GM19395 (cell line): ENCODE measurements at regions not wholly inside any gene's neighbourhood (a gene's known extent, or its start where the extent isn't known, plus 50 kb on each side); places are given as distances from the start of the nearest gene placed in this dataset.

Experiments
- ATAC-seq: cut with Tn5 transposase; IDR thresholded peaks from one replicate; pipeline ENCODE4 v1.9.1; 2021; ENCODE audit warnings: mild to moderate bottlenecking, moderate library complexity; ENCODE audit not compliant: unreplicated experiment

DNA sequence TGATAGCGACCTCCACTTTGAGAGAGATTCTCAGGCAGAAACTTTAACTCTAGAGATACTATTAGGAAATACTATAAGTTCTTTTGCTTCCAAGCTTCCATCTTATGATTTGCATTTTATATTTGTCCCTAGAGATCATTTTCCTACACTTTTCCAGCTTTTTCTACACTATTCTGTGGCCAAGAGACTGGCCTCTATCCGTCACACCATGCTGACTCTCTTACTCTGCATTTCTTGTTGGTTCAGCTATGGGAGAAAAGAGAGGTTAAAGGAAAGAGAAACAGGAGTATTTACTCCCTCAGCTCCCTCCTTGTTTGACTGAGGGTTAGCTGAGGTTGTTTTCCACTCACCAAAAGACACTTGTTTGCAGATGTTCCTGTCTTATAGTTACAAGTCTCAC is 665.6 kb upstream of the CXADR start:
- no peak for ATAC-seq

DNA sequence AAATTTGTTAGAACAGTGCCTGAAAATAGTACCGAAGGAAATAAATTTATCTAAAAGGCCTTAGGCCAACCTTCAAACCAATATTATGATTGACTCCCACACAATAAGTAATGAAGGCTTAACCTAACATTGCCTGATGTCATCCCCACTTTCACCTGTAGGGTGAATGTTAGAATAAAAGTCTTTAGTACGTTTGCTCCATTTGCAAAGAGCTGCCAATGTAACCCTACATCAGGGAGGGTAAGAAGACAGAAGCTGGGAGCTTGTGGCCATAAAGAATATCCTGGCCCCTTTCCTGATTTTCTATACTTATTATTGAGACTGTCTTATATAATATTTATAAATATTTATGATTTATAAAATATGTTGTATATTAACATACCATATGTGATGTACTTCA is 661.8 kb upstream of the CXADR start:
- no peak for ATAC-seq

DNA sequence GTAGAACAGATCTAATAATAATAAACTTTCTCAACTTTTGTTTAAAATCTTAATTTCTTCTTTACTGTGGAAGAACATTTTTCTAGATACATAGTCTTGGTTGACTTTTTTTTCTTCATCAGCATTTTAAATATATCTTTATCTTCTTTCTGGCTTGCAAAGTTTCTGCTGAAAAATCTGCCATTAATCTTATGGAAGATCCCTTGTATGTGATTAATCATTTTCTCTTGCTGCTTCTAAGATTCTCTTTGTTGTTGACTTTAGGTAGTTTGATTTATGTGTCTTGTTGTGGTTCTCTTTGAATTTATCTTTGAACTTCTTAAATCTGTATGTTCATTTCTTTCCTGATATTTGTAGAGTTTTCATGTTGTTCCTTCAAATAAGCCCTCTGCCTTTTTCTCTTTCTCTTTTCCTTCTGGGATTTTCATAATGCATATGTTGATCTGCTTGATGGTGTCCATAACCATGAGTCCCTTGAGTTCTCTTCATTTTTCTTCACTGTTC is 657.6 kb upstream of the CXADR start:
- no peak for ATAC-seq

DNA sequence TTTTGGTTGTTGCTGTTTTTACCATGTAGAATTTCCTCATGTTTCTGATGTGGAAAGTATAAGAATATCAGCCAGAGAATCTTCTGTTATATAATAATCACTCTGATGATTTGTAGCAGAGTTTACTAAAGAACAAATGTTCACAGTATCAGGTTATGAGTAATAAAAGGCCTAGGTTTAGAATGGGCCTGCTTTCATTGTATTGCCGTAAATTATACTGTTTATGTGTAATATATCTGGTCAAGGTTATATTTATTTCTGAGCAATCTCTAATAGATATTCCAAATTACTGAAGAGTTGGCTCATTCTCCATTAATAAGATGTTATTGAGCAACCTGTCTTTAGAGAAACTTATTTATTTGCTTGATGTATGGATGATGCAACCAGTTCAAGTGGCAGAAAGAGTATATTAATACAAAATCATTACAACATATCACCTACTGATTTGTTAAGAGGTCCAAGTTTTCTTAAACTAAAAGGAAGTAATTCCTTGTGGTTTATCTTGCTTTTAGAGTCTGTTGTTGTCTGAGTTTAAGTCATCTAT is 649.4 kb upstream of the CXADR start:
- no peak for ATAC-seq

DNA sequence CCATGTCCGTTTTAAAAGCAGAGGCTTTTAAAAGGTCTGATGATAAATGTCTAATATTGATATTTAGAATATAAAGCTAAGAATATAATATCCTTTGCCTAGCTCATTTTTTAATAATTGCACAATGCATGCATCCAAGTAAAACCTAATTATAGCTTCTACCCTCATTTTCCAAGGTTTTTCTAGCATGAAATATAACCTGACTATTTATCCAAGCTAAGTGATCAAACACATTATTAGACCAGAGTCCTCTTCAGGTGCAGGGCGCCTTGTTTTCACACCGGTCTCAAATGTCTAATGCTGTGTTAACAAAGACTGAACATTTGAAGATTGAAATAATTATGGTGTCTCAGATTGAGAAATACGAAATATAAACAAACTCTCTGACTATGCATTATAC is 648.9 kb upstream of the CXADR start:
- ATAC-seq = no peak

DNA sequence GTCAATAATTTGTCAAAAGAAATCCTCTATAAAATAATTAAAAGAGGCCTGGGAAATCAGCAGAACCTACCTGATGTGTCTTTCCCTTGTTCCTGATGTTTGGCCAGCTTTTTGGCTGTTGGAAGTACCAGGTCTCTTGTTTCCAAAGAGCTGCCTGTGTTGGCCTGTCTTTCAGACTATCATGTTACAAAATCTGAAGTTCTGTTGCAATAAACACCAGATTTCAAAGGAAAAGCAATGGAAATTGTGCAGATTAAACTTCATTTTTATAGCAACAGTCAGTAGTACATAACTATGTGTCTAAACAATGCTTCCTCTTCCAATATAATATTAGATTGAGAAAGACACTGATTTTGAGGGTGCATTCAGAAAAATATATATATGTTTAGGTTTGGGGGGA is 647.2 kb upstream of the CXADR start:
- no peak for ATAC-seq

DNA sequence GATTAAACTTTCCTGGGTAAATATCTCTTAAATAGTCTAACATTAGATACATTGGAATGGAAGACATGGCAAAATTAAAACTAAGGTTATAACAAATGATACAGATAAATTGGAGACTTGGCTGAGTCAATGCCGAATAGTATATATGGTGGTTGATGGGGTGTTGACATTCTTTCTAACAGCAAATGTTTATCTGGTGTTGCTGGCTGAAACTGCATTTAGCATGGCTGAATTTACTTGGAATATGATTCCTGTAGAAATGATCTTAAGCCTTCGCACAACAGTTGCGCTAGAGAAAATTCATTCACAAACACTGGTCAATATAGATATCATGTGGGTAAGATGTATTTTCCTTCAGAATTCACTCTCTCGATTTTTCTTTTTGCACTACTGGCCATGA is 646.0 kb upstream of the CXADR start:
- ATAC-seq = no peak

DNA sequence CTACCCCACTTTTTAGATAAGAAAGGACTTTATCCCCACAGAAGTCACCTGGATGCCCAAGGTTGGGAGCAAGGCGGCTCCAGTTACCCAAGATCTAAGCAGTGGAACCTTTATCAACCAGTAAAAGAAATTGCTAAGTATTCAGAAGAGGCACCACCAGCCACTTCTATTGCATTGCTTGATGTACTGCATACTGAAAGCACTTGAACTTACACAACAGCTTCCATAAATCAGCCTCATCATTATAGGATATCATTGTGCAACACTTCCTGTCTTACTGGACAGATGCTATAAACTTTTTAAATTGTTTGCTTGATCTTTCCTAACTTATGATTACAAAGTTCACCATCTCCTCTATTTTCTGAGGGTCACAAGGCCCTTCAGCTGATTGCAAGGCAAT is 642.7 kb upstream of the CXADR start:
- ATAC-seq = no peak

DNA sequence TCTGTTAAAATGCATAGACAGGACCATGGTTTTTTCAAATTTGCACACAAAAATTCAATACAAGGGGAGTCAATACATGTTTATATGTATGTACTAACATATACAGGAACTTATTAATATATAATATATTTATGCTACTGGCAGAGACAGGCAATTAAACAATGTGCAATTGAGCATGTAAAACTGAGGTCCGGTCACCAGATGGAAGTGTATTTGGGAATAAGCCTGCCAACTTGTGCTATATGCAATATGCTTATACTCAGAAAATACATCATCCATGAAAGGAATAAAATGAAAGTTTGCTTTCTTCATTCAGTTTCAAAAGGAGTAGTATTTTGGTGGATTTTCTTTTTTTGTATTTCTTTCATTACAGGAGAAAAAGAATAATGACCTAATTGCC is 640.2 kb upstream of the CXADR start:
- ATAC-seq = no peak

DNA sequence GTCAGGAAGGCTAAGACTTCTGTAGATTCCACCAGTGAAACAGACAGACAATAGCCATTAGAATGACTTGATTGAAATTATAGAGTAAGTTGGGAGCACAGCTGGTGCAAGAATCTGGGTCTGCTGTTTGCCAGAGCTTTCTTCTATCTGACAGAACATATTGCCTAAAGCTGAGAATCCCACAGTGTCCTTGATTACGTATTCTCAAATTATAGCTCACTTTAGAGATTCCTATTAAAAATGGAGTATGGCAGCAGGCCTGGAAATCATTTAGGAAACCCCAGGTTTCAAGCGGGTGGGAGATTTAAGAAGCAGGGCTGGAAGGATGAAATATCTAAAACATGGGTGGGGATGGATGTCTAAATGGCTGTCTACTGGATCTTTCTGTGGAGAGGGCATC is 639.7 kb upstream of the CXADR start:
- no peak for ATAC-seq

DNA sequence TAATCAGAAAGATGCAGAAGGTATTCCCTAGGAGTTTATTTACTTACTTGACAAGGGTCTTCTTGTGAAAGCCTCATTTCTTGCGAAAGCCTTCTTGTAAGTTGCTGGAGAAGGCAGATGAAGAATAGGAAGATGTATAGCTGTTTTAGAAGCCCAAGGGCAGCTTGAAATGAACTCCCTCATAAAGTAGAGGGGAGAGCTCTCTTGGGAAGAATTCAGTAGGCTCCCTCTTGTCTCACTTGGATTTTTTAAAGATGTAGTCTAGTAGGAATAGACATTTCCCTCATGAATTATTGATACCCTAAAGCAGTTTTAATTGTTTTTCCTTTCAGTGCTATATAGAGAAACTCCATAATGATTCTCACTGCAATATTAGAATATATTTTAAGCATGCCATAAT is 639.2 kb upstream of the CXADR start:
- ATAC-seq = no peak

DNA sequence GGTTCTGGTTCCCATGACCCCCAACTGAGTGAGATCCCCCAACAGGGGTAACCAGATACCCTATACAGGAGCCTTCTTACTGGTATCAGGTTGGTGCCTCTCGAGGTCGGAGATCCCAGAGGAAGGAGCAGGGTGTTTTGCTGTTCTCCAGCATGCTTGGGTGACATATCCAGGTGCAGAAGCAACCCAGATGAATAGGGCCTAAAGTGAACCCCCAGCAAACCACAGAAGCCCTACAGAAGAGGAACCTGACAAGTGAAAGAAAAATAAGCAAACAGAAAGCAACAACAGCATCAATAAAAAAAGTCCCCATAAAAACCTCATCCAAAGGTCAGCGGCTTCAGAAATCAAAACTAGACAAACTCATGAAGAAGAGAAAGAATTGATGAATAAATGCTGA is 633.4 kb upstream of the CXADR start:
- no peak for ATAC-seq

DNA sequence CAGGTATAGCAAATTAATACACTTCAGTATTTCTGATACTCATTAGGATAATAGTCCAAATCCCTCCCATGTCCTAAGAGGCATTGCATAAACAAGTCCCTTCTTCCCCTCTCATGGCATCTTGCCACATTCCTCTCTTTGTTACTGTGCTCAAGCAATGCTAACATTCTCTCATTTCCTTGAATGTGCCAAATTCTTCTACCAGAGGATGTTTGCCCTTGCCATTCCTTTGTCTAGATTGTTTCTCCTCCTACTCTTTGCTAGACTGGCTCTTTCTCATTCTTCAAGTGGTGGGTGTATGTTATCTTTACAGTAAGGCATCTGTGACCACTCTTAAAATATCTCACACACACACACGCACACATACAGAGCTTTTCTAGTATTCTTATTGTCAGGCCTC is 621.0 kb upstream of the CXADR start:
- no peak for ATAC-seq

DNA sequence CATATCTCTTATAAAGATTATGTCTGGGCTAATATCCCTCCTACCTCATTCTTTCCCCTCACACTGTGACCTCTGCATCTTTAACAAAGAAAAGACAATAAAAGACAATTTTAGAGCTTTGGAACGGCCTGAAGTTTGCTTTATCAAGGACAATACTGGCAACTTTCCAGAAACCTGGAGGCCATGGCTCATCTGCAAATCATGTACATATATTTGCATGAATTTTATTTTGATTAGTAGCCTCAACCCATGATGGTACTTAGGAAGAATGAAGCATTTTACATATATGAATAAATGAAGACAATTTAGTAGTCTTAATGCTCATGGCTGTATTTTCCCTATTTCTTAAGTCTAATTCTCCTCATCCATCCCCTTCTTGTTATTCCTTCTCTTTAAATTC is 612.2 kb upstream of the CXADR start:
- ATAC-seq = no peak

DNA sequence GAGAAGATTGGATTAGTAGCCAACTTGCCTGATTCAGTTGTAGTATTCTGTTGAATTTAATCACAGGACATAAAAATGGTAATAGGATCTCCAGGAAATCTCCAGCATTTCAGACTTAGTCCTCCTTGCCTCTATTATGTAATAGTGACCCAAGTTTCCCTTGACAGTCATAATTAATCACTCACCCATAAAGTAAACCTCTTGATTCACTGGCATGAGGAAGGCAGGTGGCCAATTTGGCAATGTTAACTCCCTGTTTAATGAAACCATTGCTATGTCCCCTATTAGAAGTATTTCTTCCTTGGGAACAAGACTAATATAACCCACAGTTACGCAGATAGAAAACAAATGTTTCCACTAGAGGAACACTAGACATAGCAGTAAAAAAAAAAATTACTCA is 604.8 kb upstream of the CXADR start:
- no peak for ATAC-seq

DNA sequence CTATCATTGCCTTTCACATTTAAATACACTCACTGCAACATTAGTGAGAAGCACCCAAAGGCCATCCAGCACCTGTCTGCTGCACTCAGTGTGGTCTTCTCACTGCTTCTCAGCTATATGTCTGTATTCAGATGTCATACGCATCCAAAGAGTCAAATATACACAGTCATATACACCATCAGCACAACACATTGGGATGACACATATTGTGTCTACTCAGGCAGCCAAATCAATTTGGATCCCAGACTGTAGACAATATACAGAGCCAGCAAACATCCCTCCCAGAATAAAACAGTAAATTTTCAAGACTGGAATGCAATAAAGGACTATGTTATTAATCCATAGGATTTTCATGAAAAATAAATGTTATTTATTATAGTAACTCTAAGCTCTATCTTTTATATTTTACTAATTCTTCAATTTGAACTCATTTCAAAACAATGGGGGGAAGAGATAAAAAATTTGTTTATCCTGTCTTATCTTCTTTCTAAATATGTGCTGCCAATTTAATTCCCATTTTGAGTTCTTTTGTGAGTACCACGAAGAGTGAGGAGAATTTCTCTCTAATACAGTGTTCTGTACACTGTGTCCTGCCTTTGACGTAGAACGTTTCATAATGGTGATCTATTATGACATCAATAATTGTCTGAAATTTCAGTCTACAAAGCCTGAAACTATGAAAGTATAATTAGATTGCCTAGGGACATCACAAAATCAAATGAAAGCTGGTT is 602.2 kb upstream of the CXADR start:
- no peak for ATAC-seq

DNA sequence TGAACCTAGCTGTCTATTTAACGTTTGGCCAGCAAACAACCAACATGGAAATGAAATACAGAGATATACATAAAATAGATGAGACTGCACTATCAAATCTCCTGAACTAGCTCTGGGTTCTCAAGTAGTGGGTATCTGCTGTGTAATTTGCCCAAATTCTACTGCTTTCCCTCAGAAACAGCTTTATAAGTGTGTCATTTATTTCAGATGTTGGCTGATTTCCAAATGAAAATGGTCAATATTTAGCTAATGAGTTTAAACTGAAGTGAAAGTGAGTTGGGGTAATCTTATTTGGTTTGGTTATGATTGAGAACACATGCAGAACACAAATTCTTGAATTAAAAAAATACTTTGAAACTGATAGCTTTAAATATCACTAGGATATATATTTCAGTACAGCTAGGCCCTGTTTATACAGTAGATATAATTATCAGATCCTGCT is 601.7 kb upstream of the CXADR start:
- no peak for ATAC-seq

DNA sequence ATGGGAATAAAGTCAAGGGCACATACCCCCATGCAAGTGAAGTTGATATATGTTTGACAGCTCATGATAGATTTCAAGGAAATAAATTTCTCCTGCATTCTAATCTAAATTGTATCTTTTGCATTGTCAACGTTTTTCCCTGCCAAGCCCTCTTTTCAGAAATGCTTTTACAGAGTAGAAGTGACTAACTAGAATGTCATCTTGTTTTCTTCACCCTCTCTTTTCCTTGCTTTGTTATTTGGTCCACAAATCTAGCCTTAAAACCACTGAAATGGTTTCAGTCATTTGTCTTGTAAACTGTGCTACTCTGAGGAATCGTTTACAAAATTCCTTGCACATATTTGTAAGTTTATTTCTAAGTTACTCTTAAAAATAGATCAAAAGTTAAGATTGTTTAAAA is 600.8 kb upstream of the CXADR start:
- ATAC-seq = no peak

DNA sequence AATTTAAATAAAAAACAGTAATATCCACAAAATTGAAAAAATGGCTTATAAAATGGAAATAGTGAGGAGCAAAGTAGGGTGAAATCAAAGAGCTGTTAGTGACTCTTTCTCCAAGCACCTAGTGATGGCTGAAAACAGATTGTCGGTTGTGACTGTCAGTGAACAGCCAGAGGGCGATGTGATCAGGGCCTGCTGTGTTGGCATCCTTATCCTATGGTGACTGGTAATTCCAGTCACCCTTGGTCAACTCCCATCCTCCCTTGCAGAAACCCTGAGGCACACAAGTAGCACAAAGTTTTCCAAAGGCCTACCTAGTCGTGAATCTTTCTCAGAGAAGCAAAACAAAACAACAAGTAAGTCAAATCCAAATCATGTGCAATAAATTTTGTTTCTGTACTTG is 599.8 kb upstream of the CXADR start:
- ATAC-seq = no peak

DNA sequence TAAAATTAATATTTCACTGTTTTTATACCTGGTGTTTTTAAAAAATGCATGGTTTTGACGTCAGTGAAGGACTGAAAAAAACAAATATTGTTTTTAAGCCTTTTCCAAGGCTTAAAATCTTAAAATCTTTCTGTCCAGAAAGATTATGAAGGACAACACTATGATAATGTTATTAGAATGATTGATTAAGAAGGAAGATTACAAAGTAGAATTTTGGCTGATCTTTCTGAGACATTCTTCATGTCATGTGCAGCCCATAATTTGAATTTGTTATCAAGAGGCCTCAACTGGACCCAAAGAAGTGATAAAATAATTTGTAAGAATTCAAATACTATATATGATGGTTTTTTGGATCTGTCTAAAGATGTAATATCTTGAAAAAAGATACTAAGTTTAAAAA is 584.4 kb upstream of the CXADR start:
- no peak for ATAC-seq

DNA sequence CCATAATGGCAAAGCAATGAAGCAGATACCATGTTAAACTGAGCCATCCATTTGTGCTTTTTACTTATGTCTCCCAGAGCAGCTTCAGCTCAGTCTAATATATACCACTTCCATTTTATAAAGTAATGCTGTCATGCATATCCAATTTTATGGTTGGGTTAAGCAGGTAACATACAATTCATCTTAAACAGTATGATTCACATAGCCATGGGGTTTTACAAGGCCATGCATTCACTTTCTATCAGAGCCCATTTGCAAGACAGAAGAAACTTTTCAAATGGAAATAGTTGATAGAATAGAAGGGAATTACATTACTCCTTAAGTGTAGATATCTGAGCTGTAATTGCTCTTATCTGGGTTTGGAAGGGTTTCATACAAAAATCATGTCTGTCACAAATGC is 580.5 kb upstream of the CXADR start:
- no peak for ATAC-seq

DNA sequence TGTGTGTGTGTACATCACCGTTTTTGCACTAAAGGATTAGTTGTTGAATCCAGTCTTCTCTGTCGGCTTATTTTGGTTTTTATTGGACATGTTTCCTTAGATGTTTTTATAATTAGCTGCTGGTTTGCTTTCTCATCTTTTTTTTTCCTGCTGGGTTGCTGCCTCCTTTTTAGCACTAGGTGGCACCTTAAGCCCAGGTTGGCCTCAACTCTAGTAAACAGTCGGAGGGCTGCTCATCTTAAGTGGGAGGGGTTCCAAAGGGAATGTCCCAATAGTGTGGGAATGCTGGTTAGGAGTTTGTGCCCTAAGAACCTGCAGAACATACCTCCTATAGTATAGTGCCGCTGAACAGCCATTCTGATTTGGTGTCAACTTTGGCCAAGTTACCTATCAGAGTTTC is 570.1 kb upstream of the CXADR start:
- ATAC-seq = no peak

DNA sequence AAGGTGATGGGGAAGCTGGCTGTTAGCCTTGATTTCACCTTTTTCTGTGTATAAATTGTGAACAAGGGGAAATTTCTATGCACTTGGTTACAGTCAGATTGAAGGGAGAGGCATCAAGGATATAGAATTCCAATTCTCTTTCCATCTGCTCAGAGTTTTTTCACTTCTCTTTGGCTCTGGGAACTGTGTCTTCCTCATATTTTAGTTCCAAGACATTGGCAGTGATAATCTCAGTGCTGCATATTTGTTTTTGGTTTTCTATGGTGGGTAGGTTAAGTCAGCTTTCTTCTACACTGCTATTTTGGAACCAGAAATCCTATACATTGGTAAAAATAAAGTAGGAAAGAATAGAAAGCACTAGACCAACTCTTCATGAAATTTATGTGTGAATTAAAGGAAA is 569.6 kb upstream of the CXADR start:
- ATAC-seq = no peak
